DOHH2 (cell line): ENCODE measurements at regions not wholly inside any gene's neighbourhood (a gene's known extent, or its start where the extent isn't known, plus 50 kb on each side); places are given as distances from the start of the nearest gene placed in this dataset.

Source experiments
- H3F3A ChIP-seq: fragments of 200-600 bp; sonication (generic), shearing (Covaris generic); 2 replicates; pipeline ENCODE4 v1.6.0; 2016; ENCODE audit warnings: antibody characterized with exemption, mild to moderate bottlenecking; ENCODE audit not compliant: control insufficient read depth, insufficient read depth
- H3K27ac ChIP-seq: fragments of 200-600 bp; sonication (generic); 2 replicates; pipeline ENCODE4 v1.5.1; 2014; ENCODE audit warnings: low read depth, mild to moderate bottlenecking, low read length, moderate library complexity
- H3K27me3 ChIP-seq: fragments of 200-600 bp; sonication (generic); 2 replicates; pipeline ENCODE4 v1.6.1; 2014; ENCODE audit warnings: mild to moderate bottlenecking, low read length, mixed read lengths; ENCODE audit not compliant: control insufficient read depth
- H3K36me3 ChIP-seq: fragments of 200-600 bp; sonication (generic); 2 replicates; pipeline ENCODE4 v1.6.1; 2014; ENCODE audit warnings: mild to moderate bottlenecking, low read length, moderate library complexity, mixed read lengths; ENCODE audit not compliant: control insufficient read depth
- H3K4me1 ChIP-seq: fragments of 200-600 bp; sonication (generic); 2 replicates; pipeline ENCODE4 v1.6.1; 2014; ENCODE audit warnings: mild to moderate bottlenecking, low read length, mixed read lengths; ENCODE audit not compliant: control insufficient read depth
- H3K4me2 ChIP-seq: fragments of 200-600 bp; sonication (generic); 2 replicates; pipeline ENCODE4 v1.6.0; 2014; ENCODE audit warnings: mild to moderate bottlenecking, low read length, moderate library complexity
- H3K4me3 ChIP-seq: fragments of 200-600 bp; sonication (generic); 2 replicates; pipeline ENCODE4 v1.5.1; 2014; ENCODE audit warnings: mild to moderate bottlenecking, low read length, mixed read lengths
- H3K79me2 ChIP-seq: fragments of 200-600 bp; sonication (generic); 2 replicates; pipeline ENCODE4 v1.6.1; 2014; ENCODE audit warnings: mild to moderate bottlenecking, low read length, mixed read lengths; ENCODE audit not compliant: control insufficient read depth
- H3K9me2 ChIP-seq: fragments of 200-600 bp; sonication (generic); replicated peaks from 2 replicates; pipeline ENCODE4 v1.6.1; 2014; ENCODE audit warnings: mild to moderate bottlenecking, low read length, mixed read lengths; ENCODE audit not compliant: control insufficient read depth
- H3K9me3 ChIP-seq: fragments of 200-600 bp; sonication (generic); 2 replicates; pipeline ENCODE4 v1.6.1; 2014; ENCODE audit warnings: antibody characterized with exemption, low read length, mixed read lengths; ENCODE audit not compliant: control insufficient read depth, insufficient read depth
- H4K20me1 ChIP-seq: fragments of 200-600 bp; sonication (generic); 2 replicates; pipeline ENCODE4 v1.6.0; 2014; ENCODE audit warnings: low read depth, mild to moderate bottlenecking, antibody characterized with exemption, low read length, moderate library complexity; ENCODE audit not compliant: control insufficient read depth, insufficient read depth
- EZH2phosphoT487 ChIP-seq: fragments of 200-600 bp; sonication (generic); IDR thresholded peaks from 2 replicates; pipeline ENCODE4 v1.6.1; 2017; ENCODE audit warnings: borderline replicate concordance, mild to moderate bottlenecking, antibody characterized with exemption, low read length, moderate library complexity, mixed read lengths
- TF ChIP-seq, protein P1 (sequence below): fragments of 200-600 bp; sonication (generic); IDR thresholded peaks from one replicate; pipeline ENCODE4 v1.5.1; 2014; ENCODE audit warnings: antibody characterized with exemption, mild to moderate bottlenecking, low read depth, low read length; ENCODE audit not compliant: poor library complexity, severe bottlenecking

DNA sequence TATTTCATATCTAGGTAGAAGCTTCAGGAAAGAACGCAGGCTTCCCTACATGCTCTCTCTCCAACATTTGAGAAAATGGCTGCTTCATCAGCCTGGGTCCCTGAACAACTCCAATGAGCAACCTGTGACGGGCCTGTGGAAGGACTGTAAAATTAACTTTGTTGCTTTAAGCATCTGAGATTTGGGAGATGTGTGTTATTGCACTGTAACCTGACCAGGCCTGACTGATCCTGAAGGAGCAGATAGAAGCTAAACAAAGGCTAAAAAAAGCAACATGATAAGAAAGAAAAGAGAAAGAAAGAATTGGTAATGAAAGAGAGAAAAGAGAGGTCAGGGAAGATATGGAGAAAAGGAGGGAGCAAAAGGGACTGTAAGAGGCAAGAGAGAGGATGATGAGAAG is 77.1 kb upstream of the MBNL2 start:
- no peaks in the 10 kb centered on the region for H3K9me2 ChIP-seq

DNA sequence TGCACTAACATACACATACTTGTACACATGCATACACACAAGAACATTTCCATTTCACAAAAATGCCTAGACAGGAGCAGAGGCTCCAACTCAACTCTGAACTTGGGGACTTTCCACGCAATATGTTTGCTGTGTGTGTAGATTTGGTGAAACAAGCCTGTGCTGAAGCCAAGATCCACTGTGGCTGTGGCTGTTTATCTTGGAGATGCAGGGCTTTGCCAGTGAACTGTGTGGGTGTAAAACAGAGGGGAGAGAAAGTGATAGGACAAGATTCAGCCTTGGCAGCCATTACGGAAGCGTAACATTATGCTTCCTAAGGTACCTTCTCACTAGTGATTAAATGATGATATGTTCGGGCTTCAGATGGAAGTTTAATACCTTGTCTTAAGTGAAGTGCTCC is 73.2 kb upstream of the MBNL2 start:
- Histone ChIP-seq H3K36me3 (no peaks in the 10 kb centered on the region), H3K9me2 (no peaks in the 10 kb centered on the region), H3K27me3 (peaks cover 6% of the 10 kb centered on the region; the same call in 1 of the 2 replicates), H3K27ac (no peak overlapping the region), H3K79me2 (no peaks in the 10 kb centered on the region), H3K4me1 (no peaks in the 10 kb centered on the region), H3K4me3 (no peak overlapping the region), H4K20me1 (no peaks in the 10 kb centered on the region), H3F3A (no peaks in the 10 kb centered on the region), H3K9me3 (no peaks in the 10 kb centered on the region), H3K4me2 (no peak overlapping the region)
- TF ChIP-seq, protein P1, sequence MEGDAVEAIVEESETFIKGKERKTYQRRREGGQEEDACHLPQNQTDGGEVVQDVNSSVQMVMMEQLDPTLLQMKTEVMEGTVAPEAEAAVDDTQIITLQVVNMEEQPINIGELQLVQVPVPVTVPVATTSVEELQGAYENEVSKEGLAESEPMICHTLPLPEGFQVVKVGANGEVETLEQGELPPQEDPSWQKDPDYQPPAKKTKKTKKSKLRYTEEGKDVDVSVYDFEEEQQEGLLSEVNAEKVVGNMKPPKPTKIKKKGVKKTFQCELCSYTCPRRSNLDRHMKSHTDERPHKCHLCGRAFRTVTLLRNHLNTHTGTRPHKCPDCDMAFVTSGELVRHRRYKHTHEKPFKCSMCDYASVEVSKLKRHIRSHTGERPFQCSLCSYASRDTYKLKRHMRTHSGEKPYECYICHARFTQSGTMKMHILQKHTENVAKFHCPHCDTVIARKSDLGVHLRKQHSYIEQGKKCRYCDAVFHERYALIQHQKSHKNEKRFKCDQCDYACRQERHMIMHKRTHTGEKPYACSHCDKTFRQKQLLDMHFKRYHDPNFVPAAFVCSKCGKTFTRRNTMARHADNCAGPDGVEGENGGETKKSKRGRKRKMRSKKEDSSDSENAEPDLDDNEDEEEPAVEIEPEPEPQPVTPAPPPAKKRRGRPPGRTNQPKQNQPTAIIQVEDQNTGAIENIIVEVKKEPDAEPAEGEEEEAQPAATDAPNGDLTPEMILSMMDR, result no peak
- no peak for TF ChIP-seq EZH2phosphoT487

More for the DNA sequence above, 77.1 kb upstream of the MBNL2 start:
- Histone ChIP-seq H3K4me1 (no peaks in the 10 kb centered on the region), H3K27ac (no peak overlapping the region), H4K20me1 (no peaks in the 10 kb centered on the region), H3K4me2 (no peak overlapping the region), H3K27me3 (peaks cover 11% of the 10 kb centered on the region), H3K79me2 (no peaks in the 10 kb centered on the region), H3K4me3 (no peak overlapping the region), H3F3A (no peaks in the 10 kb centered on the region), H3K36me3 (no peaks in the 10 kb centered on the region), H3K9me3 (no peaks in the 10 kb centered on the region)
- TF ChIP-seq, protein P1, result no peak
- no peak for TF ChIP-seq EZH2phosphoT487

DNA sequence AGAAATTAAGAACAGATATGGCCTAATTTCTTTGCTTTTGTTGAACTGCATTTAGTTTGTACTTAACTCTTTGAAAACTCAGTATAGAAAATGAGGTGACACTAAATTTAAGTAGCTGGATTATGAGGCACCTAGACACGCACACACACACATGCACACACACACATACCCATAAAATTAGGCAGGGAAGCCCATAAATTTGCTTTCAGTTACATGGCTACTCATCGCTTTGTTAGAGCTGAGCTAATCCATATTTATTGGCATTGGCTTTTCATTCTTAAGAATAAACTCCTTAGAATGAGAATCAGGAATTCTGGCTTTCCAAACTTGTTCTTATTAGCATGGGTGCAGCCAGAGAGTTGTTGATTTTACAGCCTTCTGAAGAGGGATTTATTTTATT is 61.7 kb upstream of the MBNL2 start:
- H3K36me3 ChIP-seq, result no peaks in the 10 kb centered on the region
- no peaks in the 10 kb centered on the region for H3F3A ChIP-seq
- no peaks in the 10 kb centered on the region for H3K79me2 ChIP-seq
- H3K27ac ChIP-seq, result no peak overlapping the region
- H3K4me2 ChIP-seq, result no peak overlapping the region
- no peaks in the 10 kb centered on the region for H4K20me1 ChIP-seq
- H3K9me2 ChIP-seq, result no peaks in the 10 kb centered on the region
- no peaks in the 10 kb centered on the region for H3K4me1 ChIP-seq
- no peaks in the 10 kb centered on the region for H3K9me3 ChIP-seq
- H3K4me3 ChIP-seq, result no peak overlapping the region
- H3K27me3 ChIP-seq, result no peaks in the 10 kb centered on the region
- TF ChIP-seq EZH2phosphoT487, result no peak
- TF ChIP-seq, protein P1, result no peak
